IMR-90 (cell line): ENCODE measurements at regions not wholly inside any gene's neighbourhood (a gene's known extent, or its start where the extent isn't known, plus 50 kb on each side); places are given as distances from the start of the nearest gene placed in this dataset.

Source experiments
- ATAC-seq: fragments of 200-7000 bp; cut with Tn5 transposase; 2 replicates; pipeline ENCODE4 v1.9.1; 2020; ENCODE audit warnings: low read depth, mild to moderate bottlenecking, moderate library complexity
- BruUV-seq: library from RNA; stranded (reverse); fragments of 400-500 nt; replicated peaks from 2 replicates; lab custom pipeline; 2021; lab: Mats Ljungman, UMichigan
- CTCF ChIA-PET: fragments of 300-600 bp; formaldehyde crosslinking; extraction: SDS; loops from one replicate; lab custom pipeline; 2021; ENCODE audit warnings: antibody characterized with exemption; lab: Yijun Ruan, JAX
- POLR2A ChIA-PET: fragments of 300-600 bp; sonication (Branson Sonifier 250); formaldehyde crosslinking; loops from one replicate; lab custom pipeline; 2022; ENCODE audit warnings: antibody characterized with exemption; ENCODE audit not compliant: unreplicated experiment; lab: Charles Lee
- DNase-seq: peaks from one replicate; pipeline ENCODE4 v3.0.0; 2013
- H2AFZ ChIP-seq: replicated peaks from 2 replicates; pipeline ENCODE3; 2013; ENCODE audit warnings: low read length, mild to moderate bottlenecking; ENCODE audit not compliant: poor library complexity
- H2AK5ac ChIP-seq: 2 replicates; pipeline ENCODE4 v1.6.1; 2013; ENCODE audit warnings: low read depth, low read length, inconsistent platforms
- H2AK9ac ChIP-seq: replicated peaks from 2 replicates; pipeline ENCODE3; 2013; ENCODE audit warnings: mild to moderate bottlenecking, low read depth, low read length, moderate library complexity; ENCODE audit not compliant: poor library complexity
- H2BK120ac ChIP-seq: 2 replicates; pipeline ENCODE4 v1.6.1; 2013; ENCODE audit warnings: low read depth, low read length, inconsistent platforms
- H2BK15ac ChIP-seq: 3 replicates; pipeline ENCODE4 v1.6.1; 2013; ENCODE audit warnings: low read depth, low read length, inconsistent platforms
- H2BK20ac ChIP-seq: 2 replicates; pipeline ENCODE4 v1.6.1; 2013; ENCODE audit warnings: low read depth, mild to moderate bottlenecking, inconsistent platforms, low read length, moderate library complexity
- H2BK5ac ChIP-seq: 2 replicates; pipeline ENCODE4 v1.6.1; 2013; ENCODE audit warnings: mild to moderate bottlenecking, low read depth, low read length, inconsistent platforms; ENCODE audit not compliant: poor library complexity, severe bottlenecking
- H3K14ac ChIP-seq: replicated peaks from 2 replicates; pipeline ENCODE4 v1.6.1; 2013; ENCODE audit warnings: low read depth, low read length, inconsistent platforms
- H3K18ac ChIP-seq: 2 replicates; pipeline ENCODE4 v1.6.1; 2013; ENCODE audit warnings: low read depth, low read length, control low read depth
- H3K23ac ChIP-seq: 2 replicates; pipeline ENCODE4 v1.6.1; 2013; ENCODE audit warnings: low read depth, low read length, inconsistent platforms
- H3K27ac ChIP-seq: 2 replicates; pipeline ENCODE4 v1.5.1; 2013; ENCODE audit warnings: mild to moderate bottlenecking, control low read depth, low read length; ENCODE audit not compliant: insufficient read depth
- H3K27me3 ChIP-seq: 2 replicates; pipeline ENCODE4 v1.6.1; 2013; ENCODE audit warnings: low read length; ENCODE audit not compliant: control insufficient read depth, insufficient read depth
- H3K36me3 ChIP-seq: 2 replicates; pipeline ENCODE4 v1.6.1; 2013; ENCODE audit warnings: low read length, mixed read lengths; ENCODE audit not compliant: control insufficient read depth, insufficient read depth
- H3K4ac ChIP-seq: 2 replicates; pipeline ENCODE4 v1.6.1; 2013; ENCODE audit warnings: low read depth, low read length, inconsistent platforms
- H3K4me1 ChIP-seq: 2 replicates; pipeline ENCODE4 v1.6.1; 2013; ENCODE audit warnings: low read length, mixed read lengths; ENCODE audit not compliant: control insufficient read depth, insufficient read depth
- H3K4me2 ChIP-seq: 2 replicates; pipeline ENCODE4 v1.6.1; 2013; ENCODE audit warnings: low read depth, mild to moderate bottlenecking, control low read depth, low read length, moderate library complexity
- H3K4me3 ChIP-seq: 2 replicates; pipeline ENCODE4 v1.5.1; 2013; ENCODE audit warnings: low read depth, mild to moderate bottlenecking, control low read depth, low read length, moderate library complexity; ENCODE audit not compliant: insufficient read depth
- H3K56ac ChIP-seq: 2 replicates; pipeline ENCODE4 v1.6.1; 2013; ENCODE audit warnings: low read length, inconsistent platforms; ENCODE audit not compliant: insufficient read depth; ENCODE audit errors: extremely low read depth
- H3K79me1 ChIP-seq, 2 experiments: 2 replicates each; pipeline ENCODE4 v1.6.1; 2013; ENCODE audit warnings: low read length in 2 of 2, inconsistent platforms in 1 of 2, low read depth in 1 of 2
- H3K9ac ChIP-seq: 2 replicates; pipeline ENCODE4 v1.6.1; 2013; ENCODE audit warnings: low read depth, low read length, control low read depth
- H3K9me1 ChIP-seq: 2 replicates; pipeline ENCODE4 v1.6.1; 2013; ENCODE audit warnings: low read length, inconsistent platforms; ENCODE audit not compliant: insufficient read depth
- H3K9me3 ChIP-seq: 2 replicates; pipeline ENCODE4 v1.6.1; 2013; ENCODE audit warnings: low read length; ENCODE audit not compliant: control insufficient read depth, insufficient read depth
- H4K20me1 ChIP-seq: 2 replicates; pipeline ENCODE4 v1.6.1; 2013; ENCODE audit warnings: low read length, inconsistent platforms; ENCODE audit not compliant: insufficient read depth
- H4K5ac ChIP-seq: 2 replicates; pipeline ENCODE4 v1.6.1; 2013; ENCODE audit warnings: mild to moderate bottlenecking, low read depth, low read length, control low read depth
- H4K8ac ChIP-seq, 2 experiments: 2 replicates each; pipeline ENCODE4 v1.6.1; 2013; ENCODE audit warnings: low read depth in 2 of 2, low read length in 2 of 2, control low read depth in 1 of 2, inconsistent platforms in 1 of 2
- H4K91ac ChIP-seq: 2 replicates; pipeline ENCODE4 v1.6.1; 2013; ENCODE audit warnings: low read depth, low read length, inconsistent platforms; ENCODE audit not compliant: insufficient read depth
- BHLHE40 ChIP-seq: fragments of 150-350 bp; IDR thresholded peaks from 2 replicates; pipeline ENCODE4 v1.6.1; 2016; ENCODE audit warnings: mild to moderate bottlenecking, low read depth, low read length
- FOS ChIP-seq: fragments of 150-350 bp; IDR thresholded peaks from 2 replicates; pipeline ENCODE4 v1.6.1; 2016; ENCODE audit warnings: low read depth, low read length
- MAFK ChIP-seq: IDR thresholded peaks from 2 replicates; pipeline ENCODE4 v1.6.1; 2012; ENCODE audit warnings: low read depth, low read length, improper control_type of control experiment
- MAZ ChIP-seq: IDR thresholded peaks from 2 replicates; pipeline ENCODE4 v1.6.1; 2012; ENCODE audit warnings: low read depth, mild to moderate bottlenecking, low read length, improper control_type of control experiment, moderate library complexity, borderline replicate concordance
- MXI1 ChIP-seq: IDR thresholded peaks from 2 replicates; pipeline ENCODE4 v1.6.1; 2012; ENCODE audit warnings: low read depth, mild to moderate bottlenecking, low read length, moderate library complexity, borderline replicate concordance
- NFE2L2 ChIP-seq: fragments of 150-350 bp; IDR thresholded peaks from 2 replicates; pipeline ENCODE4 v1.6.1; 2016; ENCODE audit warnings: low read depth, mild to moderate bottlenecking, low read length
- dilution Hi-C: fragments of 300-500 bp; cut with HindIII; formaldehyde crosslinking; loops from one replicate; pipeline ENCODE4 v1.14.3; 2018; ENCODE audit warnings: low sequenced_read_pairs; ENCODE audit not compliant: unreplicated experiment
- in situ Hi-C: fragments of 300-500 bp; cut with MboI; formaldehyde crosslinking; loops from 3 replicates; pipeline ENCODE4 v1.14.3; 2019; ENCODE audit warnings: low sequenced_read_pairs, inconsistent platforms, mixed read lengths
- intact Hi-C: fragments of 100-400 bp; cut with micrococcal nuclease; formaldehyde crosslinking; loops from 2 replicates; pipeline ENCODE4 v1.10.0; 2022

GRCh38 chr11:27563201-27563600 is 56.6 kb upstream of the LIN7C start:
- Histone ChIP-seq H3K36me3 (no peaks in the 10 kb centered on the region), H3K23ac (no peak overlapping the region), H3K9me1 (no peaks in the 10 kb centered on the region; the same call in none of the 2 replicates), H2BK120ac (peak overlapping the region; percentile 44; the same call in 1 of the 2 replicates), H3K14ac (no peak overlapping the region; the same call in 1 of the 2 replicates), H2AK5ac (no peak overlapping the region), H2AFZ (no peak overlapping the region), H2BK15ac (0 out of 3 replicates have a peak overlapping the region, but pooled peaks have one; percentile 4), H4K5ac (no peak overlapping the region), H3K56ac (no peak overlapping the region), H3K27ac (no peak overlapping the region), H2AK9ac (no peak overlapping the region), H2BK5ac (peak overlapping the region; percentile 42), H3K4ac (no peak overlapping the region), H3K79me1 (no peaks in the 10 kb centered on the region; a peak in 1 of 4 replicates), H2BK20ac (0 out of 2 replicates have a peak overlapping the region, but pooled peaks have one; percentile 1), H3K4me1 (peaks cover 2% of the 10 kb centered on the region; the same call in 1 of the 2 replicates), H3K9me3 (no peaks in the 10 kb centered on the region), H4K91ac (no peak overlapping the region), H3K9ac (no peak overlapping the region), H3K4me2 (no peak overlapping the region; the same call in 1 of the 2 replicates), H3K18ac (no peak overlapping the region; the same call in 1 of the 2 replicates), H3K27me3 (no peaks in the 10 kb centered on the region), H4K20me1 (no peaks in the 10 kb centered on the region), H4K8ac (no peak overlapping the region), H3K4me3 (no peak overlapping the region)
- TF ChIP-seq MAZ (no peak), FOS (0 out of 2 replicates have a peak, but pooled peaks have one; percentile 55), MXI1 (no peak), MAFK (no peak), NFE2L2 (peak; percentile 79), BHLHE40 (no peak)
- CTCF ChIA-PET = no interaction called here
- no TSS peak for BruUV-seq
- peak; percentile 83 for ATAC-seq
- peak; percentile 78 for DNase-seq
- in situ Hi-C loops (no loop called here), intact Hi-C loops (no loop called here), dilution Hi-C loops (no loop called here)
- POLR2A ChIA-PET = no interaction called here
